Cardiac septum (tissue), 1 donor: ENCODE measurements at regions not wholly inside any gene's neighbourhood (a gene's known extent, or its start where the extent isn't known, plus 50 kb on each side); places are given as distances from the start of the nearest gene placed in this dataset.
"Not testable (repeated sequence)": the region's sequence is repeated elsewhere in the genome, so short reads cannot be mapped to it uniquely, and the experiment has no call there.

Experiments
- DNase-seq: peaks from one replicate; pipeline ENCODE4 v3.0.0-alpha.2; 2020; ENCODE audit warnings: low spot score
- intact Hi-C: fragments of 100-400 bp; cut with DNase I; formaldehyde crosslinking; loops from one replicate; pipeline ENCODE4 v1.14.0; 2022
- donor health status: DM: no; HTN: no; CAD: no.

GRCh38 chr15:26145796-26146195 is 282.7 kb upstream of the ATP10A start:
- intact Hi-C loops: no loop called here
- no peak for DNase-seq

- DNase-seq: no peak
- intact Hi-C loops: no loop called here
Measured at GRCh38 chr15:26144836-26145235, 281.7 kb upstream of the ATP10A start.

GRCh38 chr15:26143221-26143620 is 280.1 kb upstream of the ATP10A start:
- DNase-seq: no peak
- intact Hi-C loops: no loop called here

- intact Hi-C loops: no loop called here
- DNase-seq: no peak
Measured at GRCh38 chr15:26134812-26135211, 271.7 kb upstream of the ATP10A start.

- intact Hi-C loops: no loop called here
- DNase-seq: no peak
Measured at GRCh38 chr15:26134152-26134551, 271.0 kb upstream of the ATP10A start.

- no peak for DNase-seq
- intact Hi-C loops: no loop called here
Measured at GRCh38 chr15:26132811-26133210, 269.7 kb upstream of the ATP10A start.

GRCh38 chr15:26129852-26130251 is 266.7 kb upstream of the ATP10A start:
- DNase-seq: no peak
- intact Hi-C loops: no loop called here

- intact Hi-C loops: no loop called here
- no peak for DNase-seq
Measured at GRCh38 chr15:26128611-26129140, 265.5 kb upstream of the ATP10A start.

- intact Hi-C loops: no loop called here
- DNase-seq: no peak
Measured at GRCh38 chr15:26126819-26127387, 263.8 kb upstream of the ATP10A start.

- no peak for DNase-seq
- intact Hi-C loops: no loop called here
Measured at GRCh38 chr15:26126070-26126469, 262.9 kb upstream of the ATP10A start.

GRCh38 chr15:26125664-26126063 is 262.5 kb upstream of the ATP10A start:
- DNase-seq: no peak
- intact Hi-C loops: no loop called here

GRCh38 chr15:26119322-26119721 is 256.2 kb upstream of the ATP10A start:
- no peak for DNase-seq
- intact Hi-C loops: no loop called here

GRCh38 chr15:26115229-26115943 is 252.3 kb upstream of the ATP10A start:
- intact Hi-C loops: no loop called here
- no peak for DNase-seq

GRCh38 chr15:26114128-26114527 is 251.0 kb upstream of the ATP10A start:
- DNase-seq, intact Hi-C loops: not testable (repeated sequence)

GRCh38 chr15:26113296-26113695 is 250.2 kb upstream of the ATP10A start:
- no peak for DNase-seq
- intact Hi-C loops: no loop called here

GRCh38 chr15:26109203-26109602 is 246.1 kb upstream of the ATP10A start:
- intact Hi-C loops: no loop called here
- no peak for DNase-seq

GRCh38 chr15:26106556-26106955 is 243.4 kb upstream of the ATP10A start:
- intact Hi-C loops: no loop called here
- no peak for DNase-seq

GRCh38 chr15:26103002-26103404 is 239.9 kb upstream of the ATP10A start:
- no peak for DNase-seq
- intact Hi-C loops: no loop called here

GRCh38 chr15:26102365-26102764 is 239.2 kb upstream of the ATP10A start:
- intact Hi-C loops: no loop called here

GRCh38 chr15:26101443-26101842 is 238.3 kb upstream of the ATP10A start:
- DNase-seq: no peak
- intact Hi-C loops: no loop called here

More at GRCh38 chr15:26102365-26102764, 239.2 kb upstream of the ATP10A start:
- DNase-seq: no peak

- DNase-seq: no peak
- intact Hi-C loops: no loop called here
Measured at GRCh38 chr15:26098801-26099200, 235.7 kb upstream of the ATP10A start.
